ENCODE measurements at regions not wholly inside any gene's neighbourhood (a gene's known extent, or its start where the extent isn't known, plus 50 kb on each side); places are given as distances from the start of the nearest gene placed in this dataset.

GRCh38 chr16:54616610-54617009, 314.1 kb upstream of the IRX5 start:
- TF ChIP-seq EZH2 (IDR thresholded peaks at IDR 0.05; ENCODE audit: insufficient read depth, poor library complexity, severe bottlenecking) (no peak), EZH2phosphoT487 (IDR thresholded peaks at IDR 0.05; ENCODE audit: insufficient read depth, low read depth) (no peak)

All from GM23248 (cell line).